ENCODE measurements at regions not wholly inside any gene's neighbourhood (a gene's known extent, or its start where the extent isn't known, plus 50 kb on each side); places are given as distances from the start of the nearest gene placed in this dataset.

- TF ChIP-seq EZH2 (IDR thresholded peaks at IDR 0.05) (no peak), FOXP2 (optimal IDR thresholded peaks at IDR 0.05; ENCODE audit: control extremely low read depth, extremely low read length, insufficient read depth) (no peak)
Measured at GRCh38 chr10:109277456-109277855, 645.9 kb downstream of the XPNPEP1 start.

All from SK-N-MC (cell line).